K562 (cell line): ENCODE measurements at regions not wholly inside any gene's neighbourhood (a gene's known extent, or its start where the extent isn't known, plus 50 kb on each side); places are given as distances from the start of the nearest gene placed in this dataset.

Experiments
- ATAC-seq: fragments of 200-7000 bp; cut with Tn5 transposase; 3 replicates; pipeline ENCODE4 v1.9.1; 2020; ENCODE audit warnings: moderate library complexity
- BruUV-seq: library from RNA; stranded (reverse); fragments of 400-500 nt; replicated peaks from 2 replicates; lab custom pipeline; 2021; lab: Mats Ljungman, UMichigan
- CTCF ChIA-PET: fragments of 300-600 bp; formaldehyde crosslinking; extraction: SDS; loops from one replicate; lab custom pipeline; 2021; ENCODE audit warnings: low intra/inter-chr PET ratio; lab: Yijun Ruan, JAX
- POLR2A ChIA-PET: fragments of 300-600, 350-650 bp; sonication (Branson Sonifier 250); formaldehyde crosslinking; extraction: SDS; loops from one replicate; lab custom pipeline; 2021; ENCODE audit warnings: antibody characterized with exemption, inconsistent platforms; lab: Yijun Ruan, JAX
- DNase-seq, 4 experiments: peaks; one replicate each; pipeline versions ENCODE4 v3.0.0 to v3.0.0-alpha.2; 2011 to 2018; ENCODE audit warnings: low spot score in 3 of 4, mixed read lengths in 3 of 4; ENCODE audit errors: extremely low read depth in 1 of 4
- FAIRE-seq: peaks from 2 replicates; lab custom pipeline; 2011; peaks lifted over from hg19 to GRCh38; lab: Jason Lieb, UNC
- H2AFZ ChIP-seq: 2 replicates; pipeline ENCODE4 v1.6.0; 2011; ENCODE audit warnings: low read depth, low read length, control low read depth, inconsistent platforms
- H3K27ac ChIP-seq: fragments of 200-600 bp; 3 replicates; pipeline ENCODE4 v1.8.0; 2011; ENCODE audit warnings: low read depth, mild to moderate bottlenecking, control low read depth, inconsistent platforms, low read length, moderate library complexity, mixed read lengths; ENCODE audit errors: extremely low read depth
- H3K27me3 ChIP-seq, 2 experiments: fragments of 300-600 bp in 1 of 2; 2 replicates in 1 of 2; 3 replicates in 1 of 2; pipeline versions ENCODE4 v1.6.0 to v1.8.0; 2011; ENCODE audit warnings: inconsistent platforms in 2 of 2, low read length in 2 of 2, mild to moderate bottlenecking in 1 of 2, mixed read lengths in 1 of 2, moderate library complexity in 1 of 2; ENCODE audit not compliant: control insufficient read depth in 2 of 2, insufficient read depth in 2 of 2
- H3K36me3 ChIP-seq: fragments of 300-600 bp; 3 replicates; pipeline ENCODE4 v1.8.0; 2011; ENCODE audit warnings: mild to moderate bottlenecking, low read length, inconsistent platforms; ENCODE audit not compliant: control insufficient read depth, insufficient read depth
- H3K4me1 ChIP-seq, 2 experiments: fragments of 200-600 bp in 1 of 2; replicated peaks in 1 of 2; 2 replicates in 1 of 2; 3 replicates in 1 of 2; pipeline versions ENCODE4 v1.5.1 to v1.8.0; 2011; ENCODE audit warnings: inconsistent platforms in 2 of 2, low read length in 2 of 2, mild to moderate bottlenecking in 1 of 2, mixed read lengths in 1 of 2, moderate library complexity in 1 of 2; ENCODE audit not compliant: control insufficient read depth in 2 of 2, insufficient read depth in 2 of 2
- H3K4me2 ChIP-seq: 2 replicates; pipeline ENCODE4 v1.6.1; 2011; ENCODE audit warnings: low read length, control low read depth, inconsistent platforms, mixed read lengths; ENCODE audit not compliant: insufficient read depth
- H3K4me3 ChIP-seq: fragments of 200-600 bp; sonication (generic), shearing (Covaris generic); 2 replicates; pipeline ENCODE4 v1.5.1; 2016; ENCODE audit warnings: control low read depth, inconsistent platforms
- H3K79me2 ChIP-seq: fragments of 200-600 bp; 3 replicates; pipeline ENCODE4 v1.8.0; 2011; ENCODE audit warnings: low read length, inconsistent platforms; ENCODE audit not compliant: control insufficient read depth, insufficient read depth
- H3K9ac ChIP-seq, 2 experiments: 2 replicates each; pipeline versions ENCODE4 v1.6.0 to v1.6.1; 2011; ENCODE audit warnings: low read depth in 2 of 2, low read length in 2 of 2, control low read depth in 1 of 2, inconsistent platforms in 1 of 2, mild to moderate bottlenecking in 1 of 2, mixed read lengths in 1 of 2; ENCODE audit not compliant: insufficient read depth in 1 of 2
- H3K9me1 ChIP-seq: one replicate; pipeline ENCODE4 v1.6.0; 2011; ENCODE audit warnings: inconsistent platforms, mild to moderate bottlenecking, low read length, moderate library complexity; ENCODE audit not compliant: control insufficient read depth, insufficient read depth
- H3K9me3 ChIP-seq: replicated peaks from 2 replicates; pipeline ENCODE4 v1.5.1; 2011; ENCODE audit warnings: low read depth, low read length, inconsistent platforms; ENCODE audit not compliant: control insufficient read depth, insufficient read depth
- H4K20me1 ChIP-seq: replicated peaks from 2 replicates; pipeline ENCODE4 v1.6.1; 2011; ENCODE audit warnings: low read length, inconsistent platforms, mixed read lengths; ENCODE audit not compliant: control insufficient read depth, insufficient read depth
- CEBPG ChIP-seq, 3 experiments: fragments of 200-800 bp in 1 of 3; sonication (Bioruptor generic) in 1 of 3; sonication (generic) in 1 of 3; formaldehyde crosslinking in 1 of 3; IDR thresholded peaks in 2 of 3; conservative IDR thresholded peaks in 1 of 3; 2 replicates each; pipeline versions ENCODE4 v1.6.1 to v1.8.0; 2016 to 2022; ENCODE audit warnings: missing compliant biosample characterization in 2 of 3, missing genetic modification characterization in 2 of 3, mild to moderate bottlenecking in 1 of 3, missing genetic modification reagents in 1 of 3
- GABPB2 ChIP-seq: fragments of 250-450 bp; sonication (Bioruptor Pico); conservative IDR thresholded peaks from 2 replicates; pipeline ENCODE4 v1.5.1; 2021; ENCODE audit warnings: mild to moderate bottlenecking
- NFATC3 ChIP-seq: fragments of 450-650 bp; IDR thresholded peaks from 2 replicates; pipeline ENCODE4 v1.6.1; 2017; ENCODE audit warnings: mild to moderate bottlenecking
- RUNX1 ChIP-seq: sonication (generic); IDR thresholded peaks from 2 replicates; pipeline ENCODE4 v1.6.1; 2016; ENCODE audit warnings: antibody characterized with exemption, low read depth
- STAT5A ChIP-seq: IDR thresholded peaks from 2 replicates; pipeline ENCODE4 v1.6.1; 2012; ENCODE audit warnings: low read length, inconsistent platforms, borderline replicate concordance
- XRCC3 ChIP-seq: fragments of 450-650 bp; IDR thresholded peaks from 2 replicates; pipeline ENCODE4 v1.6.1; 2017; ENCODE audit warnings: mild to moderate bottlenecking, moderate library complexity
- YBX1 ChIP-seq: fragments of 450-650 bp; IDR thresholded peaks from 2 replicates; pipeline ENCODE4 v1.7.1; 2016; ENCODE audit warnings: mild to moderate bottlenecking
- ZNF133 ChIP-seq: fragments of 250-450 bp; sonication (Bioruptor Pico); IDR thresholded peaks from 2 replicates; pipeline ENCODE4 v1.4.0; 2020; ENCODE audit warnings: mild to moderate bottlenecking
- ZNF668 ChIP-seq: fragments of 250-450 bp; sonication (Bioruptor Pico); IDR thresholded peaks from 2 replicates; pipeline ENCODE4 v1.8.0; 2022; ENCODE audit warnings: mild to moderate bottlenecking, inconsistent platforms
- ZNF77 ChIP-seq: fragments of 250-450 bp; sonication (Bioruptor Pico); IDR thresholded peaks from 2 replicates; pipeline ENCODE4 v1.5.0; 2020
- WGBS: fragments of 100-300 bp; shearing (Covaris generic); methylation state at CpG from one replicate; pipeline ENCODE4 v1.1.6; 2016; ENCODE audit warnings: low coverage, mixed read lengths; ENCODE audit not compliant: insufficient coverage; ENCODE audit errors: missing lambda C conversion rate; 5-methylcytosine and 5-hydroxymethylcytosine counted together
- in situ Hi-C: fragments of 300-500 bp; cut with MboI; formaldehyde crosslinking; loops from 4 replicates; pipeline ENCODE4 v1.15.0; 2018; ENCODE audit warnings: inconsistent platforms, mixed read lengths
- intact Hi-C: fragments of 100-400 bp; cut with micrococcal nuclease; formaldehyde crosslinking; loops from 2 replicates; pipeline ENCODE4 v1.14.2; 2022
- TF ChIP-seq, protein P1 (sequence below), 3 experiments: IDR thresholded peaks in 2 of 3; conservative IDR thresholded peaks in 1 of 3; 2 replicates each; pipeline ENCODE4 v1.5.1; 2011 to 2012; ENCODE audit warnings: low read length in 3 of 3, mild to moderate bottlenecking in 3 of 3, control low read depth in 2 of 3, improper control_type of control experiment in 1 of 3, inconsistent platforms in 1 of 3, low read depth in 1 of 3, mixed read lengths in 1 of 3, moderate library complexity in 1 of 3; ENCODE audit not compliant: insufficient read depth in 2 of 3

DNA sequence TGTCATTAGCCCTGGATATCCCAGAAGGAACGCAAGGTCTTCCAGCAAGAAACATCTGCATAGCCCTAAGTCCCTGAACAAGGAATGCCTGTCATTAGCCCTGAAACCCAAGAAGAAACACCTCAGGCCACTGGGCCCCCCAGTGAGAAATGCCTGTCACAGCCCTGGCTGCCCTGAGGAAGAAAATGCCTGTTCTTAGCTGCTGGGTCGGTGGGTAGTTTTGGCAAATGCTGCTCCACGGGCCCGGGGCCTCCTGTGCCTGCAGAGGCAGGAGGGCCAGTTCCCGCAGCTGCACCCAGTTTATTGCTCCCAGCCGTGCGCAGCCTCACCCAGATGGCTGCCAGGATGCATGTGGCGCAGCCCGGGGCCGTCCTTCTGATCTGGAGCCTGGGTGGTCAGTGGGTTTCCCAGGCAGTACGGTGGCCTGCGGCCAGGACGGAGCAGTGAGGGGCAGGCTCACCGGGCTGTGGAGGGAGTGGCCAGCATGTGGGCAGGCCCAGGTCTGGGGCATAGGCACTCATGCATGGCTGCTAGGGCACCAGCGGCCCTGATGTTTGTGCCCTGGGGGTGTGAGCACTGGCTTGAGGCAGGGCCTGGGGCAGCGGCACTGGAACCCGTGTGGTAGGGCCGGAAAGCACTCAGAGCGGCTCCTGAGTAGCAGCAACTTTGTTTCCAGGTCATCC lies 219.0 kb downstream of the ERMARD start:
- Histone ChIP-seq H3K4me2 (no peak overlapping the region), H3K9ac (no peak overlapping the region), H3K79me2 (no peaks in the 10 kb centered on the region), H2AFZ (no peak overlapping the region), H4K20me1 (peaks cover 6% of the 10 kb centered on the region; the same call in 1 of the 2 replicates), H3K4me3 (no peak overlapping the region), H3K36me3 (no peaks in the 10 kb centered on the region), H3K4me1 (no peaks in the 10 kb centered on the region; a peak in 1 of 5 replicates), H3K9me1 (no peaks in the 10 kb centered on the region), H3K27ac (no peak overlapping the region)
- in situ Hi-C loops, result no loop called here
- 1% methylated on average over 19 of the region's 19 CpGs for WGBS
- intact Hi-C loops, result no loop called here
- POLR2A ChIA-PET, result interaction anchor here (0.7 kb wide), 1 partner anchor 25 kb away, joined by 3 read pairs; no protein-coding TSS in a partner anchor
- no peak for DNase-seq
- ATAC-seq, result no peak; the same call in 2 of the 3 replicates
- BruUV-seq, result no TSS peak
- no peak for FAIRE-seq
- CTCF ChIA-PET, result no interaction called here
- TF ChIP-seq CEBPG (CRISPR knock-in tag; IDR thresholded peaks at IDR 0.05), result no peak
- TF ChIP-seq CEBPG (tag; conservative IDR thresholded peaks at IDR 0.05 in 1 of 2, IDR thresholded peaks at IDR 0.05 in 1 of 2), result no peak
- no peak for TF ChIP-seq STAT5A
- no peak for TF ChIP-seq ZNF668 (CRISPR knock-in tag)
- TF ChIP-seq XRCC3, result no peak
- TF ChIP-seq RUNX1, result no peak
- no peak for TF ChIP-seq ZNF133
- TF ChIP-seq, protein P1, sequence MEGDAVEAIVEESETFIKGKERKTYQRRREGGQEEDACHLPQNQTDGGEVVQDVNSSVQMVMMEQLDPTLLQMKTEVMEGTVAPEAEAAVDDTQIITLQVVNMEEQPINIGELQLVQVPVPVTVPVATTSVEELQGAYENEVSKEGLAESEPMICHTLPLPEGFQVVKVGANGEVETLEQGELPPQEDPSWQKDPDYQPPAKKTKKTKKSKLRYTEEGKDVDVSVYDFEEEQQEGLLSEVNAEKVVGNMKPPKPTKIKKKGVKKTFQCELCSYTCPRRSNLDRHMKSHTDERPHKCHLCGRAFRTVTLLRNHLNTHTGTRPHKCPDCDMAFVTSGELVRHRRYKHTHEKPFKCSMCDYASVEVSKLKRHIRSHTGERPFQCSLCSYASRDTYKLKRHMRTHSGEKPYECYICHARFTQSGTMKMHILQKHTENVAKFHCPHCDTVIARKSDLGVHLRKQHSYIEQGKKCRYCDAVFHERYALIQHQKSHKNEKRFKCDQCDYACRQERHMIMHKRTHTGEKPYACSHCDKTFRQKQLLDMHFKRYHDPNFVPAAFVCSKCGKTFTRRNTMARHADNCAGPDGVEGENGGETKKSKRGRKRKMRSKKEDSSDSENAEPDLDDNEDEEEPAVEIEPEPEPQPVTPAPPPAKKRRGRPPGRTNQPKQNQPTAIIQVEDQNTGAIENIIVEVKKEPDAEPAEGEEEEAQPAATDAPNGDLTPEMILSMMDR (IDR thresholded peaks at IDR 0.05 in 2 of 3, conservative IDR thresholded peaks at IDR 0.05 in 1 of 3; ENCODE audit: insufficient read depth in 2 of 3, low read depth in 1 of 3, low read length in 3 of 3), result no peak
- TF ChIP-seq GABPB2, result no peak
- TF ChIP-seq YBX1, result no peak
- TF ChIP-seq ZNF77 (CRISPR knock-in tag), result no peak
- no peak for TF ChIP-seq NFATC3
- TF ChIP-seq, all 486 proteins: peak for 0
- Histone ChIP-seq H3K27me3 (peaks cover 0 to 48% of the 10 kb centered on the region in 2 experiments; a peak in 2 of 5 replicates), H3K9me3 (no peaks in the 10 kb centered on the region)
